Left lung (tissue), 4 donors: ENCODE measurements at regions not wholly inside any gene's neighbourhood (a gene's known extent, or its start where the extent isn't known, plus 50 kb on each side); places are given as distances from the start of the nearest gene placed in this dataset.

Source experiments
- ATAC-seq: fragments of 200-7000 bp; cut with Tn5 transposase; one replicate; pipeline ENCODE4 v1.9.1; 2020; ENCODE audit warnings: moderate library complexity
- DNase-seq, 4 donors: peaks; one replicate each; pipeline ENCODE4 v3.0.0-alpha.2; 2013 to 2020
- H3K27ac ChIP-seq, 2 donors: fragments of 200-600 bp; sonication (generic) in 1 of 2; one replicate each; pipeline versions ENCODE4 v1.5.0 to v1.8.0; 2020 to 2021
- H3K27me3 ChIP-seq, 2 donors: fragments of 200-600 bp; sonication (generic) in 1 of 2; one replicate each; pipeline versions ENCODE4 v1.5.0 to v1.8.0; 2020 to 2021
- H3K36me3 ChIP-seq, 2 donors: fragments of 200-600 bp; sonication (generic) in 1 of 2; one replicate each; pipeline versions ENCODE4 v1.5.0 to v1.8.0; 2020 to 2021
- H3K4me1 ChIP-seq, 2 donors: fragments of 200-600 bp; one replicate each; pipeline ENCODE4 v1.8.0; 2021
- H3K4me3 ChIP-seq, 2 donors: fragments of 200-600 bp; sonication (generic) in 1 of 2; one replicate each; pipeline versions ENCODE4 v1.5.0 to v1.8.0; 2020 to 2021; ENCODE audit warnings: mild to moderate bottlenecking in 1 of 2
- H3K9me3 ChIP-seq, 2 donors: fragments of 200-600 bp; sonication (generic) in 1 of 2; one replicate each; pipeline versions ENCODE4 v1.5.0 to v1.8.0; 2020 to 2021
- intact Hi-C, 2 donors: fragments of 100-400 bp; cut with DNase I; formaldehyde crosslinking; loops; one replicate each; pipeline versions ENCODE4 v1.11.2 to v1.14.2; 2022
- TF ChIP-seq, protein P1 (sequence below), 2 donors: fragments of 200-600 bp; sonication (generic) in 1 of 2; IDR thresholded peaks; one replicate each; pipeline versions ENCODE4 v1.5.0 to v1.8.0; 2021; ENCODE audit warnings: antibody characterized with exemption in 2 of 2
- donor health status: DM: no; HTN: yes; CAD: no.
- donor health status: DM: no; HTN: no; CAD: no.

DNA sequence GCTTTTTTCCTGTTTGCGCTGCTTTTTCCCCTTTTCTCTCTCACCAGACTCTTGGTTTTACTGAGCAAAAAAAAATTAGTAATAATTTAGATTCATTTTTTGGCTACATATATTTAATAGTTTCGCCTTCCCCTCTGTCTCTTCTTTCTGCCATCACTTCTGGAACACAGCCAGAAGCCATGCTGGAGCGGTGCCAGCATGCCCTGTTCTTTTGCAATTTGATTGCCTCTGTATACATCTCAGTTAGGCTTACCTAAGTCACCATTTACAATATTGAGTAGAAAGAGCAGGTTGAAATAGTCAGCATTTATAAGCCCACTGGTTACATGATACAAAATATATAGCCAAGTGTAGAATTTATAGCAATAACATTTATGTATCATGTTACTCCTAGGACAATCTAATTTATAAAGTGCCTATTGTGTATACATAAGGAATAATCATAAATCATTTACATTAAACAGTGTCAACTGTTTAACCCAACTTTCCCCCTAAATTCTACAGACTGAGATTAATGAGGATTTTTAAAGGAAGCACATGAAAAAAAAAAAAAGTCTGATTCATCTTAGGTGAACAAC is 413.8 kb upstream of the SOX5 start:
- H3K9me3 ChIP-seq: no peaks in the 10 kb centered on the region
- intact Hi-C loops: no loop called here
- H3K36me3 ChIP-seq: no peaks in the 10 kb centered on the region
- DNase-seq (peak in 1 of 4 donors; percentile 49), ATAC-seq (no peak)
- H3K27me3 ChIP-seq: no peaks in the 10 kb centered on the region
- H3K4me3 ChIP-seq: no peak overlapping the region
- TF ChIP-seq, protein P1, sequence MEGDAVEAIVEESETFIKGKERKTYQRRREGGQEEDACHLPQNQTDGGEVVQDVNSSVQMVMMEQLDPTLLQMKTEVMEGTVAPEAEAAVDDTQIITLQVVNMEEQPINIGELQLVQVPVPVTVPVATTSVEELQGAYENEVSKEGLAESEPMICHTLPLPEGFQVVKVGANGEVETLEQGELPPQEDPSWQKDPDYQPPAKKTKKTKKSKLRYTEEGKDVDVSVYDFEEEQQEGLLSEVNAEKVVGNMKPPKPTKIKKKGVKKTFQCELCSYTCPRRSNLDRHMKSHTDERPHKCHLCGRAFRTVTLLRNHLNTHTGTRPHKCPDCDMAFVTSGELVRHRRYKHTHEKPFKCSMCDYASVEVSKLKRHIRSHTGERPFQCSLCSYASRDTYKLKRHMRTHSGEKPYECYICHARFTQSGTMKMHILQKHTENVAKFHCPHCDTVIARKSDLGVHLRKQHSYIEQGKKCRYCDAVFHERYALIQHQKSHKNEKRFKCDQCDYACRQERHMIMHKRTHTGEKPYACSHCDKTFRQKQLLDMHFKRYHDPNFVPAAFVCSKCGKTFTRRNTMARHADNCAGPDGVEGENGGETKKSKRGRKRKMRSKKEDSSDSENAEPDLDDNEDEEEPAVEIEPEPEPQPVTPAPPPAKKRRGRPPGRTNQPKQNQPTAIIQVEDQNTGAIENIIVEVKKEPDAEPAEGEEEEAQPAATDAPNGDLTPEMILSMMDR (IDR thresholded peaks at IDR 0.05): no peak
- H3K4me1 ChIP-seq: no peaks in the 10 kb centered on the region
- H3K27ac ChIP-seq: no peak overlapping the region

DNA sequence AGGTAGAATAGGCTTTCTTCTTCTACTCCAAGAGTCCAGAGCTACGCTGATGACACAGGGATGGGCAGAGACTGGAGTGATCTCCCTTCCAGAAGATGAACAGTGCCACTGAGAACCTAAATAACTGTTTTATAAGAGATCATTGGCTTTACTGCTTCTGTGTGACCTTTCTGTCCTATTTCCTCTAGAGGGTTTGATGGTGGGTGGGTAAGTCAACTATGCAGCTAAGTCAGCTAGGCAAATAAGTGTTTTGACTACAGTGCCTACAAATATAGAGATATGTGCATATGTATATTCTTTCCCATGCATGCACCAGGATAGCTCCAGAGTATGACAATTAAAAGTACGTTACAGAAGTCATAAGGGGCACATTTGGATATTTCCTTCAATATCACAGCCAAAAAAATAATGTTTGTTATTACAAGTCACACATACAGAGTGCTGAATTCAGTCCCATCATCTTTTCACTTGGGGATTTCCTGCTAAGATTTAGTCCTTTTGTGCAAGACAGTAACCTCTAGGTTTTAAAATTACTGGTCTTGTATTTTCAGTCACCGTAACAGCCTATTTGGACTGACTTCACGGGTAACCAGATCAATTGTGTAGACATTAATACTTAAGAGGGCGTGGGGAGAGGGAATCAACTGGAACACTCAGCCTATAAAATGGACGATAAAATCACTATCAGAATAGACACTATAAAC is 412.6 kb upstream of the SOX5 start:
- Histone ChIP-seq H3K36me3 (no peaks in the 10 kb centered on the region), H3K27ac (no peak overlapping the region), H3K27me3 (no peaks in the 10 kb centered on the region), H3K4me3 (no peak overlapping the region), H3K9me3 (no peaks in the 10 kb centered on the region), H3K4me1 (no peaks in the 10 kb centered on the region)
- intact Hi-C loops: no loop called here
- ATAC-seq: no peak
- DNase-seq: no peak
- TF ChIP-seq, protein P1 (IDR thresholded peaks at IDR 0.05): no peak

GRCh38 chr12:24360907-24361306 is 411.4 kb upstream of the SOX5 start:
- no peaks in the 10 kb centered on the region for H3K27me3 ChIP-seq
- no peaks in the 10 kb centered on the region for H3K36me3 ChIP-seq
- TF ChIP-seq, protein P1 (IDR thresholded peaks at IDR 0.05): no peak
- H3K4me3 ChIP-seq: no peak overlapping the region
- no peaks in the 10 kb centered on the region for H3K9me3 ChIP-seq
- no peak overlapping the region for H3K27ac ChIP-seq
- ATAC-seq: no peak
- H3K4me1 ChIP-seq: no peaks in the 10 kb centered on the region
- no peak for DNase-seq
- intact Hi-C loops: no loop called here

GRCh38 chr12:24360461-24360860 is 411.0 kb upstream of the SOX5 start:
- DNase-seq: no peak
- H3K9me3 ChIP-seq: no peaks in the 10 kb centered on the region
- no peaks in the 10 kb centered on the region for H3K27me3 ChIP-seq
- no peaks in the 10 kb centered on the region for H3K4me1 ChIP-seq
- H3K4me3 ChIP-seq: no peak overlapping the region
- intact Hi-C loops: no loop called here
- TF ChIP-seq, protein P1 (IDR thresholded peaks at IDR 0.05): no peak
- no peak for ATAC-seq
- no peaks in the 10 kb centered on the region for H3K36me3 ChIP-seq
- no peak overlapping the region for H3K27ac ChIP-seq

DNA sequence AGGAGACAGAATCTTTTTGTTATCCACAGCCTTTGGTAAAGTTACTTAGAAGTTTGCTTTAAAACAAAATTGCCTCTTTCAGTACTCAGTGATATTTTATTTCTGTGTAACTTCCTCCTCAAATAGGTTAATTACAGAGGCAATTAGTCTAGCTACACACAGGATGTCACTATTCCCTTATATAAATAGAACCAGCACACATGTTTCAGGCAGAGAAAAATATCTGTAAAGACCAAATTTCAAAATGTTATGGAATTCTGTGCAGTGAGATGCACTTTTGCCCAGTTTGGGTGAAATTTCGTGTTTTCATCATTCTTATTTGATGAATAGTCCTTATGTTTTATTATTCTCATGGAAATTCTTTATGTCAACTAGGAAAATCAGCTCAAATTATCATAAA is 410.6 kb upstream of the SOX5 start:
- intact Hi-C loops: no loop called here
- no peak for ATAC-seq
- TF ChIP-seq, protein P1 (IDR thresholded peaks at IDR 0.05): no peak

More for the DNA sequence above, 410.6 kb upstream of the SOX5 start:
- Histone ChIP-seq H3K9me3 (no peaks in the 10 kb centered on the region), H3K27ac (no peak overlapping the region), H3K4me1 (no peaks in the 10 kb centered on the region), H3K36me3 (no peaks in the 10 kb centered on the region), H3K4me3 (no peak overlapping the region), H3K27me3 (no peaks in the 10 kb centered on the region)
- DNase-seq: no peak
